Right kidney (tissue), 1 donor: ENCODE measurements at regions not wholly inside any gene's neighbourhood (a gene's known extent, or its start where the extent isn't known, plus 50 kb on each side); places are given as distances from the start of the nearest gene placed in this dataset.

Source experiments
- DNase-seq: peaks from one replicate; pipeline ENCODE4 v3.0.0-alpha.2; 2016

GRCh38 chr12:4049298-4050080 lies 176.3 kb upstream of the PARP11 start:
- no peak for DNase-seq

- DNase-seq, result no peak
These were observed 174.2 kb upstream of the PARP11 start for GRCh38 chr12:4047421-4047820.

- peak; percentile 25 for DNase-seq
These were observed 173.3 kb upstream of the PARP11 start for GRCh38 chr12:4046495-4046840.

GRCh38 chr12:4045786-4046494 lies 172.7 kb upstream of the PARP11 start:
- no peak for DNase-seq

GRCh38 chr12:4044736-4045730 lies 171.8 kb upstream of the PARP11 start:
- DNase-seq, result no peak

GRCh38 chr12:4044101-4044500 lies 170.9 kb upstream of the PARP11 start:
- no peak for DNase-seq

GRCh38 chr12:4041187-4041885 lies 168.1 kb upstream of the PARP11 start:
- no peak for DNase-seq

GRCh38 chr12:4039931-4040330 lies 166.7 kb upstream of the PARP11 start:
- no peak for DNase-seq

GRCh38 chr12:4037747-4038312 lies 164.6 kb upstream of the PARP11 start:
- DNase-seq, result no peak

GRCh38 chr12:4036671-4037271 lies 163.6 kb upstream of the PARP11 start:
- DNase-seq, result no peak

GRCh38 chr12:4034921-4035320 lies 161.7 kb upstream of the PARP11 start:
- no peak for DNase-seq

- DNase-seq, result no peak
These were observed 159.9 kb upstream of the PARP11 start for GRCh38 chr12:4032924-4033615.

- DNase-seq, result no peak
These were observed 158.6 kb upstream of the PARP11 start for GRCh38 chr12:4031703-4032291.

- DNase-seq, result peak; percentile 88
These were observed 157.9 kb upstream of the PARP11 start for GRCh38 chr12:4030929-4031702.

GRCh38 chr12:4027412-4027811 lies 154.2 kb upstream of the PARP11 start:
- DNase-seq, result peak; percentile 6

- no peak for DNase-seq
These were observed 153.3 kb upstream of the PARP11 start for GRCh38 chr12:4026517-4026916.

GRCh38 chr12:4026020-4026358 lies 152.8 kb upstream of the PARP11 start:
- peak; percentile 33 for DNase-seq

GRCh38 chr12:4025181-4026019 lies 152.2 kb upstream of the PARP11 start:
- peak; percentile 57 for DNase-seq

- no peak for DNase-seq
These were observed 151.5 kb upstream of the PARP11 start for GRCh38 chr12:4024701-4025100.
